ENCODE measurements at regions not wholly inside any gene's neighbourhood (a gene's known extent, or its start where the extent isn't known, plus 50 kb on each side); places are given as distances from the start of the nearest gene placed in this dataset.

DNA sequence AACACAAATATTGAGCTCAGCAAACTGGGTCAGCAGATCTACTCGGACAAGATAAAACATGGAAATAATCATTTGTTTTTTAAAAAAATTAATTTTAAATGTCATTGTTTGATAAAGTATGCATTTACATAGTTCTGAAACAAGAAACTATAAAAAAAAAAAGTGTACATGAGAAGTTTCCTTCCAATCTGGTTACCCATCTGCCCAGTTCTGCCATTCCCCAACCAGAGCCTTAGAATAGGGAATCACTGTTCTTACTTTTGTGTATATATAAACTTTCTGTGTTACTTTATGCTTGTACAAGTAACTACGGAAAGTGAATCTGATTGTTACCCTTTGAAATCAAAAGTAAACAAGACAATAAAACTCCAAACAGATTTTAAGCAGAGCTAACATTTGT lies 791.4 kb downstream of the HACE1 start (continued):
- TF ChIP-seq, protein P1, sequence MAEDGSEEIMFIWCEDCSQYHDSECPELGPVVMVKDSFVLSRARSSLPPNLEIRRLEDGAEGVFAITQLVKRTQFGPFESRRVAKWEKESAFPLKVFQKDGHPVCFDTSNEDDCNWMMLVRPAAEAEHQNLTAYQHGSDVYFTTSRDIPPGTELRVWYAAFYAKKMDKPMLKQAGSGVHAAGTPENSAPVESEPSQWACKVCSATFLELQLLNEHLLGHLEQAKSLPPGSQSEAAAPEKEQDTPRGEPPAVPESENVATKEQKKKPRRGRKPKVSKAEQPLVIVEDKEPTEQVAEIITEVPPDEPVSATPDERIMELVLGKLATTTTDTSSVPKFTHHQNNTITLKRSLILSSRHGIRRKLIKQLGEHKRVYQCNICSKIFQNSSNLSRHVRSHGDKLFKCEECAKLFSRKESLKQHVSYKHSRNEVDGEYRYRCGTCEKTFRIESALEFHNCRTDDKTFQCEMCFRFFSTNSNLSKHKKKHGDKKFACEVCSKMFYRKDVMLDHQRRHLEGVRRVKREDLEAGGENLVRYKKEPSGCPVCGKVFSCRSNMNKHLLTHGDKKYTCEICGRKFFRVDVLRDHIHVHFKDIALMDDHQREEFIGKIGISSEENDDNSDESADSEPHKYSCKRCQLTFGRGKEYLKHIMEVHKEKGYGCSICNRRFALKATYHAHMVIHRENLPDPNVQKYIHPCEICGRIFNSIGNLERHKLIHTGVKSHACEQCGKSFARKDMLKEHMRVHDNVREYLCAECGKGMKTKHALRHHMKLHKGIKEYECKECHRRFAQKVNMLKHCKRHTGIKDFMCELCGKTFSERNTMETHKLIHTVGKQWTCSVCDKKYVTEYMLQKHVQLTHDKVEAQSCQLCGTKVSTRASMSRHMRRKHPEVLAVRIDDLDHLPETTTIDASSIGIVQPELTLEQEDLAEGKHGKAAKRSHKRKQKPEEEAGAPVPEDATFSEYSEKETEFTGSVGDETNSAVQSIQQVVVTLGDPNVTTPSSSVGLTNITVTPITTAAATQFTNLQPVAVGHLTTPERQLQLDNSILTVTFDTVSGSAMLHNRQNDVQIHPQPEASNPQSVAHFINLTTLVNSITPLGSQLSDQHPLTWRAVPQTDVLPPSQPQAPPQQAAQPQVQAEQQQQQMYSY (CRISPR knock-in tag; IDR thresholded peaks at IDR 0.05), result no peak
- TF ChIP-seq ZBED1 (IDR thresholded peaks at IDR 0.05; ENCODE audit: borderline replicate concordance) (no peak), ZZZ3 (IDR thresholded peaks at IDR 0.05; ENCODE audit: control insufficient read depth, insufficient read length, low read depth) (no peak), FOXM1 (IDR thresholded peaks at IDR 0.05; ENCODE audit: low read depth, low read length) (no peak)

DNA sequence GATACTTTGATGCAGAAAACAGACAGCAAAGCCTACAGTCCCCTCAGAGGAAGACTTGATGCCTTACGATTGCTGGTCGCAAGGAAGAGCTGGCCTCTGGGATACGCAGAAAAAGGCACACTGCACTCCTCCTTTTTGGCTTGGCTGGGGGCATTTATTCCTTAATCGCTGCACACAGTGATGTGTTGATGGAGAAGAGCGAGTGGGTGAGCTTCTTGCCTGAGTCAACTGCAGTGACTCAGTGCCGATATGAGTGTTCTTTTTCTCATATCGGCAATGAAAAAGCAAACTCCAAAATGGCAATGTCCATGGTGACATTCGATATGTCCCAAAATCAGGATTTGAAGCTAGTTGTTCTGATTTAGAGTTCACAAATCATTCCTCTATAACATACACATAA lies 794.8 kb downstream of the HACE1 start:
- ChIA-PET CTCF (interaction anchor here (0.6 kb wide), 1 partner anchor 60 kb away, joined by 3 read pairs; no protein-coding TSS in a partner anchor), RAD21 (ENCODE audit: unreplicated experiment) (no interaction called here), SMC1A (ENCODE audit: uncharacterized antibody, unreplicated experiment) (no interaction called here), POLR2A (no interaction called here)
- ATAC-seq, result no peak
- no peak for FAIRE-seq
- Histone ChIP-seq H2AFZ (ENCODE audit: control insufficient read depth, low read depth, low read length) (no peak overlapping the region), H3K27ac (ENCODE audit: control insufficient read depth, insufficient read depth) (no peak overlapping the region), H3K27me3 (replicated peaks in 1 of 2; ENCODE audit: control insufficient read depth in 2 of 2, insufficient read depth in 2 of 2, low read length in 1 of 2) (no peaks in the 10 kb centered on the region), H3K4me1 (ENCODE audit: control insufficient read depth, insufficient read depth, low read length) (no peaks in the 10 kb centered on the region), H3K79me2 (ENCODE audit: control insufficient read depth, insufficient read depth, low read length) (no peaks in the 10 kb centered on the region), H3K36me3 (ENCODE audit: control insufficient read depth in 2 of 2, insufficient read depth in 2 of 2, low read length in 1 of 2) (no peaks in the 10 kb centered on the region), H3K9ac (ENCODE audit: control insufficient read depth, insufficient read depth, low read length) (no peak overlapping the region), H4K20me1 (ENCODE audit: control insufficient read depth, insufficient read depth) (no peaks in the 10 kb centered on the region), H3K4me3 (no peak overlapping the region), H3K4me2 (ENCODE audit: control insufficient read depth, insufficient read depth) (no peak overlapping the region), H3K9me3 (replicated peaks; ENCODE audit: control insufficient read depth, insufficient read depth, low read length) (no peaks in the 10 kb centered on the region)
- no peak for DNase-seq (ENCODE audit: low read depth, low spot score)
- no TSS peak for BruUV-seq (replicated peaks)
- in situ Hi-C loops (cut with MboI), result no loop called here
- intact Hi-C loops (cut with micrococcal nuclease; ENCODE audit: unreplicated experiment), result no loop called here
- WGBS (ENCODE audit: insufficient coverage, insufficient replicate concordance, low lambda C conversion rate, missing lambda C conversion rate), result 50% methylated on average over 8 of the region's 8 CpGs
- TF ChIP-seq, protein P2, sequence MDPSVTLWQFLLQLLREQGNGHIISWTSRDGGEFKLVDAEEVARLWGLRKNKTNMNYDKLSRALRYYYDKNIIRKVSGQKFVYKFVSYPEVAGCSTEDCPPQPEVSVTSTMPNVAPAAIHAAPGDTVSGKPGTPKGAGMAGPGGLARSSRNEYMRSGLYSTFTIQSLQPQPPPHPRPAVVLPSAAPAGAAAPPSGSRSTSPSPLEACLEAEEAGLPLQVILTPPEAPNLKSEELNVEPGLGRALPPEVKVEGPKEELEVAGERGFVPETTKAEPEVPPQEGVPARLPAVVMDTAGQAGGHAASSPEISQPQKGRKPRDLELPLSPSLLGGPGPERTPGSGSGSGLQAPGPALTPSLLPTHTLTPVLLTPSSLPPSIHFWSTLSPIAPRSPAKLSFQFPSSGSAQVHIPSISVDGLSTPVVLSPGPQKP (IDR thresholded peaks at IDR 0.05; ENCODE audit: low read depth, low read length), result no peak
- TF ChIP-seq, protein P3, sequence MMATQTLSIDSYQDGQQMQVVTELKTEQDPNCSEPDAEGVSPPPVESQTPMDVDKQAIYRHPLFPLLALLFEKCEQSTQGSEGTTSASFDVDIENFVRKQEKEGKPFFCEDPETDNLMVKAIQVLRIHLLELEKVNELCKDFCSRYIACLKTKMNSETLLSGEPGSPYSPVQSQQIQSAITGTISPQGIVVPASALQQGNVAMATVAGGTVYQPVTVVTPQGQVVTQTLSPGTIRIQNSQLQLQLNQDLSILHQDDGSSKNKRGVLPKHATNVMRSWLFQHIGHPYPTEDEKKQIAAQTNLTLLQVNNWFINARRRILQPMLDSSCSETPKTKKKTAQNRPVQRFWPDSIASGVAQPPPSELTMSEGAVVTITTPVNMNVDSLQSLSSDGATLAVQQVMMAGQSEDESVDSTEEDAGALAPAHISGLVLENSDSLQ (IDR thresholded peaks at IDR 0.05), result no peak
- TF ChIP-seq, protein P4, sequence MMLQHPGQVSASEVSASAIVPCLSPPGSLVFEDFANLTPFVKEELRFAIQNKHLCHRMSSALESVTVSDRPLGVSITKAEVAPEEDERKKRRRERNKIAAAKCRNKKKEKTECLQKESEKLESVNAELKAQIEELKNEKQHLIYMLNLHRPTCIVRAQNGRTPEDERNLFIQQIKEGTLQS (IDR thresholded peaks at IDR 0.05; ENCODE audit: borderline replicate concordance, extremely low read depth, low read depth, low read length), result no peak
- no peak for TF ChIP-seq NFIC (IDR thresholded peaks at IDR 0.05; ENCODE audit: low read depth, low read length)
- no peak for TF ChIP-seq RELA (IDR thresholded peaks at IDR 0.05; ENCODE audit: borderline replicate concordance, partially characterized antibody)
- TF ChIP-seq SPI1 (IDR thresholded peaks at IDR 0.05; ENCODE audit: borderline replicate concordance, insufficient read depth, low read depth, low read length), result no peak
- TF ChIP-seq CBX3 (IDR thresholded peaks at IDR 0.05; ENCODE audit: borderline replicate concordance, low read depth), result no peak
- TF ChIP-seq RCOR1 (conservative IDR thresholded peaks at IDR 0.05; ENCODE audit: low read depth, low read length), result no peak
- no peak for TF ChIP-seq RFX5 (IDR thresholded peaks at IDR 0.05; ENCODE audit: low read depth, low read length)
- TF ChIP-seq BMI1 (IDR thresholded peaks at IDR 0.05; ENCODE audit: borderline replicate concordance), result no peak
- TF ChIP-seq CEBPB (IDR thresholded peaks at IDR 0.05; ENCODE audit: borderline replicate concordance in 1 of 2, low read depth in 2 of 2, low read length in 2 of 2), result no peak
